GM19463 (cell line): ENCODE measurements at regions not wholly inside any gene's neighbourhood (a gene's known extent, or its start where the extent isn't known, plus 50 kb on each side); places are given as distances from the start of the nearest gene placed in this dataset.

ENCODE experiments used
- ATAC-seq: cut with Tn5 transposase; IDR thresholded peaks from one replicate; pipeline ENCODE4 v1.9.1; 2021; ENCODE audit warnings: mild to moderate bottlenecking, moderate library complexity; ENCODE audit not compliant: unreplicated experiment

- no peak for ATAC-seq
These were observed 78.5 kb upstream of the PCBD1 start for GRCh38 chr10:70966646-70967553.

- ATAC-seq: peak; percentile 96
These were observed 79.5 kb upstream of the PCBD1 start for GRCh38 chr10:70967591-70968587.

- no peak for ATAC-seq
These were observed 80.8 kb upstream of the PCBD1 start for GRCh38 chr10:70969188-70969587.

GRCh38 chr10:70970830-70971229 is 82.5 kb upstream of the PCBD1 start:
- ATAC-seq: no peak

- ATAC-seq: no peak
These were observed 84.9 kb upstream of the PCBD1 start for GRCh38 chr10:70973275-70973674.

- no peak for ATAC-seq
These were observed 86.1 kb upstream of the PCBD1 start for GRCh38 chr10:70974351-70974901.

- no peak for ATAC-seq
These were observed 86.6 kb upstream of the PCBD1 start for GRCh38 chr10:70974920-70975319.

GRCh38 chr10:70976063-70976695 is 87.8 kb upstream of the PCBD1 start:
- no peak for ATAC-seq

- ATAC-seq: no peak
These were observed 89.3 kb upstream of the PCBD1 start for GRCh38 chr10:70977625-70978024.

GRCh38 chr10:70978181-70978580 is 89.8 kb upstream of the PCBD1 start:
- ATAC-seq: no peak

- ATAC-seq: no peak
These were observed 90.6 kb upstream of the PCBD1 start for GRCh38 chr10:70978816-70979480.

GRCh38 chr10:70980687-70981086 is 92.3 kb upstream of the PCBD1 start:
- no peak for ATAC-seq

GRCh38 chr10:70981171-70981836 is 92.9 kb upstream of the PCBD1 start:
- ATAC-seq: no peak

GRCh38 chr10:70981936-70982335 is 93.6 kb upstream of the PCBD1 start:
- ATAC-seq: no peak

GRCh38 chr10:70982443-70982842 is 94.1 kb upstream of the PCBD1 start:
- peak; percentile 75 for ATAC-seq

GRCh38 chr10:70984986-70985722 is 96.8 kb upstream of the PCBD1 start:
- no peak for ATAC-seq

- ATAC-seq: no peak
These were observed 97.7 kb upstream of the PCBD1 start for GRCh38 chr10:70985824-70986622.

GRCh38 chr10:70986623-70986950 is 98.2 kb upstream of the PCBD1 start:
- ATAC-seq: no peak
